ENCODE measurements at regions not wholly inside any gene's neighbourhood (a gene's known extent, or its start where the extent isn't known, plus 50 kb on each side); places are given as distances from the start of the nearest gene placed in this dataset.

DNA sequence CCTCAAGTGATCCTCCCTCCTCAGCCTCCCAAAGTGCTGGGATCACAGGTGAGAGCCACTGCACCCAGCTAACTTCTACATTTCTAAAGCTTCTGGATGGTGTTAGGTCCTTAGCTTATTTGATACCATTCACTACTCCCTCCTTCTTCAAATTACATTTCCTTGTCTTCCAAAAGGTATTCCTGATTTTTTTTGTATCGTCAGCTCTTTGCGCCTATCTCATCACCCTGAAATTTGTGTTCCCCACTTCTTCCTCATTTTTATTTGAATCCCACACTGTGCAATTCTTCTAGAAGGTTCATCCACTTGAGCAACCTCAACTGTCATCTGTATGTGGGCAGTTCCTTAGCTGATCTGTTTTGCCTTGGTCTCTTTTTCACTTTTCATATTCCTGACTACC lies 241.8 kb upstream of the RGS6 start:
- Histone ChIP-seq H3K27ac (ENCODE audit: insufficient read depth, low read length) (no peak overlapping the region), H4K91ac (ENCODE audit: insufficient read depth, low read depth, low read length) (peak overlapping the region; percentile 15; the same call in 1 of the 2 replicates), H2BK20ac (ENCODE audit: low read depth, low read length) (no peak overlapping the region), H4K5ac (ENCODE audit: low read depth, low read length) (no peak overlapping the region), H3K56ac (ENCODE audit: extremely low read depth, insufficient read depth, low read length) (no peak overlapping the region), H3K4ac (ENCODE audit: low read depth, low read length) (0 out of 2 replicates have a peak overlapping the region, but pooled peaks have one; percentile 18), H2BK120ac (ENCODE audit: low read depth, low read length) (no peak overlapping the region; the same call in 1 of the 2 replicates), H2AK5ac (ENCODE audit: low read depth, low read length) (peak overlapping the region; percentile 86; the same call in 1 of the 2 replicates), H4K8ac (ENCODE audit: low read depth in 2 of 2, low read length in 2 of 2) (no peak overlapping the region), H2AFZ (replicated peaks; ENCODE audit: low read length, poor library complexity) (no peak overlapping the region), H3K18ac (ENCODE audit: low read depth, low read length) (no peak overlapping the region), H2BK5ac (ENCODE audit: low read depth, low read length, poor library complexity, severe bottlenecking) (no peak overlapping the region), H3K9me1 (ENCODE audit: insufficient read depth, low read length) (peaks cover 12% of the 10 kb centered on the region; the same call in 1 of the 2 replicates), H3K27me3 (ENCODE audit: control insufficient read depth, insufficient read depth, low read length) (no peaks in the 10 kb centered on the region), H3K23ac (ENCODE audit: low read depth, low read length) (no peak overlapping the region), H3K4me1 (ENCODE audit: control insufficient read depth, insufficient read depth, low read length) (peaks cover 17% of the 10 kb centered on the region), H3K4me2 (ENCODE audit: low read depth, low read length) (no peak overlapping the region), H3K36me3 (ENCODE audit: control insufficient read depth, insufficient read depth, low read length) (peaks cover 5% of the 10 kb centered on the region), H3K14ac (replicated peaks; ENCODE audit: low read depth, low read length) (no peak overlapping the region), H3K79me1 (ENCODE audit: low read depth in 1 of 2, low read length in 2 of 2) (peaks cover 15 to 21% of the 10 kb centered on the region in 2 experiments), H2BK15ac (ENCODE audit: low read depth, low read length) (peak overlapping the region; percentile 87; the same call in 1 of the 3 replicates), H4K20me1 (ENCODE audit: insufficient read depth, low read length) (no peaks in the 10 kb centered on the region), H2AK9ac (replicated peaks; ENCODE audit: low read depth, low read length, poor library complexity) (no peak overlapping the region), H3K9me3 (ENCODE audit: control insufficient read depth, insufficient read depth, low read length) (no peaks in the 10 kb centered on the region), H3K4me3 (ENCODE audit: insufficient read depth, low read depth, low read length) (no peak overlapping the region), H3K9ac (ENCODE audit: low read depth, low read length) (no peak overlapping the region)
- POLR2A ChIA-PET (ENCODE audit: unreplicated experiment): interaction anchor here (0.6 kb wide), 1 partner anchor 365 kb away, joined by 4 read pairs; no protein-coding TSS in a partner anchor
- no CpG with 5 or more reads among the region's 2 CpGs for WGBS, 2 experiments (ENCODE audit: extremely low coverage in 2 of 2, insufficient read length in 1 of 2)
- in situ Hi-C loops (cut with MboI; ENCODE audit: low sequenced_read_pairs): no loop called here
- DNase-seq (no peak), ATAC-seq (ENCODE audit: low read depth) (no peak)
- TF ChIP-seq CHD1 (IDR thresholded peaks at IDR 0.05; ENCODE audit: low read depth, low read length) (no peak), MAFK (IDR thresholded peaks at IDR 0.05; ENCODE audit: low read depth, low read length) (peak; percentile 56), RAD21 (IDR thresholded peaks at IDR 0.05; ENCODE audit: low read length) (no peak)
- CTCF ChIA-PET: no interaction called here
- intact Hi-C loops (cut with micrococcal nuclease): no loop called here
- BruUV-seq (replicated peaks): no TSS peak
- dilution Hi-C loops (cut with HindIII; ENCODE audit: low sequenced_read_pairs, unreplicated experiment): no loop called here
